GM12874 (cell line): ENCODE measurements at regions not wholly inside any gene's neighbourhood (a gene's known extent, or its start where the extent isn't known, plus 50 kb on each side); places are given as distances from the start of the nearest gene placed in this dataset.

Experiments used
- CTCF ChIP-seq: IDR thresholded peaks from 2 replicates; pipeline ENCODE4 v1.5.1; 2011; ENCODE audit warnings: low read depth, mild to moderate bottlenecking, control low read depth, low read length, moderate library complexity; ENCODE audit not compliant: insufficient read depth

- TF ChIP-seq CTCF = no peak
These were observed 161.1 kb downstream of the PHF8 start for GRCh38 chrX:53883196-53883595.

- TF ChIP-seq CTCF = no peak
These were observed 161.9 kb downstream of the PHF8 start for GRCh38 chrX:53882331-53882730.

GRCh38 chrX:53859890-53860289 is 173.4 kb upstream of the HUWE1 start:
- TF ChIP-seq CTCF = no peak

GRCh38 chrX:53831662-53832635 is 145.4 kb upstream of the HUWE1 start:
- peak; percentile 31; the same call in 1 of the 2 replicates for TF ChIP-seq CTCF

- no peak for TF ChIP-seq CTCF
These were observed 138.2 kb upstream of the HUWE1 start for GRCh38 chrX:53824686-53825085.

- no peak for TF ChIP-seq CTCF
These were observed 131.0 kb upstream of the HUWE1 start for GRCh38 chrX:53817548-53817947.

- TF ChIP-seq CTCF = no peak
These were observed 127.3 kb upstream of the HUWE1 start for GRCh38 chrX:53813670-53814440.
